CD4-positive, alpha-beta T cell treated with Interleukin-4 for 4 hours (primary cell): ENCODE measurements at regions not wholly inside any gene's neighbourhood (a gene's known extent, or its start where the extent isn't known, plus 50 kb on each side); places are given as distances from the start of the nearest gene placed in this dataset.

Experiments
- DNase-seq: peaks from one replicate; pipeline ENCODE4 v3.0.0-alpha.2; 2020

GRCh38 chr12:132439333-132439904 lies 50.5 kb upstream of the FBRSL1 start:
- DNase-seq: no peak

GRCh38 chr12:132438726-132439125 lies 51.2 kb upstream of the FBRSL1 start:
- DNase-seq: no peak

GRCh38 chr12:132437943-132438700 lies 51.8 kb upstream of the FBRSL1 start:
- no peak for DNase-seq

GRCh38 chr12:132437252-132437932 lies 52.6 kb upstream of the FBRSL1 start:
- DNase-seq: no peak

GRCh38 chr12:132436791-132437251 lies 53.1 kb upstream of the FBRSL1 start:
- DNase-seq: no peak

- no peak for DNase-seq
Observed at GRCh38 chr12:132435486-132436187, 54.3 kb upstream of the FBRSL1 start.

- no peak for DNase-seq
Observed at GRCh38 chr12:132433641-132434395, 56.1 kb upstream of the FBRSL1 start.

GRCh38 chr12:132432721-132433577 lies 57.0 kb upstream of the FBRSL1 start:
- DNase-seq: no peak

- no peak for DNase-seq
Observed at GRCh38 chr12:132432126-132432705, 57.7 kb upstream of the FBRSL1 start.

GRCh38 chr12:132430838-132431774 lies 58.8 kb upstream of the FBRSL1 start:
- DNase-seq: no peak

GRCh38 chr12:132429946-132430643 lies 59.9 kb upstream of the FBRSL1 start:
- peak; percentile 54 for DNase-seq

- DNase-seq: no peak
Observed at GRCh38 chr12:132429602-132429945, 60.4 kb upstream of the FBRSL1 start.

- DNase-seq: no peak
Observed at GRCh38 chr12:132428936-132429601, 60.9 kb upstream of the FBRSL1 start.

GRCh38 chr12:132427999-132428935 lies 61.7 kb upstream of the FBRSL1 start:
- DNase-seq: no peak

- no peak for DNase-seq
Observed at GRCh38 chr12:132427174-132427768, 62.7 kb upstream of the FBRSL1 start.

- no peak for DNase-seq
Observed at GRCh38 chr12:132426349-132427173, 63.4 kb upstream of the FBRSL1 start.
